HG02678 (cell line): ENCODE measurements at regions not wholly inside any gene's neighbourhood (a gene's known extent, or its start where the extent isn't known, plus 50 kb on each side); places are given as distances from the start of the nearest gene placed in this dataset.
A peak's percentile ranks its signal among the peaks of the same experiment; 100 is the strongest.

ENCODE experiments used
- ATAC-seq: cut with Tn5 transposase; IDR thresholded peaks from one replicate; pipeline ENCODE4 v1.9.1; 2021; ENCODE audit warnings: mild to moderate bottlenecking, moderate library complexity; ENCODE audit not compliant: unreplicated experiment

DNA sequence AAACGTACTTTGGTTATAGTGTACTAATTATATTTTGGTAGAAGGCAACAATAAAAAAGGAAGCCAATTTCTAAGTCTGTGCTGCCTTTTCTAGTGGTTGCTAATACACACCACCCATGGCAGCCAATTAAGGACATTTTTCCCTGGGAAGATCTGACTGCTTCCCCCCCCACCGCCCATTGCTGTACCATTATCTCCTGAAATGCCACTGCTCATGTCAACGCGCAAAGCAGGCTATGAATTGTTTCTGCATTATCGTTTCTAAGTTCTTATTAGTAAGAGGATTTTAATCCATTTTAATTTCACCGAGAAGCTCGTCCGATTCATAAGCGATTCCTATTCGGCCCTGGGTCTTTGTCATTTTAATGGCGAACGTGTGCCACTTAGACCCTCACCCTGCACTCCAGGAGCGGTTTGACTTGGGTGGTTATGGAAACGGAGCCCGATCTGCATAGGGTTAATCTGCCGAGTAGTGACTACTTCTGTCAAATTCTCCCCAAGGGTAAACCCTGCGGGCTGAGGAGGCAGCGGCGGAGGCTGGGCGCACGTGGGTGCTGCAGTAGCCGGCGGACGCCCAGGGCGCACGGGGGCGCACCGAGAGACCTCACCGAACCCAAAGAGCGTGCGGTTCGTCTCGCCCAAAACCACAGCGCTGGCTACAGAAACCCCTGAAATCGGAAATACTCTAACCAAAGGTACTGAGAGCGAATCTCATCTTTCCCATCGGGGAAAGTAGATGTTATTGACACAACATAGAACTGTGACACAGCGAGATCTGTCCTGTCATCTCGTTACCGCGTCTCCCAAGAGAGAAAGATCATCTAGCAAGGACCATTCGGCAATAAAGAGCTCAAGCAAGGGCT lies 55.8 kb upstream of the SHC3 start:
- ATAC-seq = peak; percentile 86

DNA sequence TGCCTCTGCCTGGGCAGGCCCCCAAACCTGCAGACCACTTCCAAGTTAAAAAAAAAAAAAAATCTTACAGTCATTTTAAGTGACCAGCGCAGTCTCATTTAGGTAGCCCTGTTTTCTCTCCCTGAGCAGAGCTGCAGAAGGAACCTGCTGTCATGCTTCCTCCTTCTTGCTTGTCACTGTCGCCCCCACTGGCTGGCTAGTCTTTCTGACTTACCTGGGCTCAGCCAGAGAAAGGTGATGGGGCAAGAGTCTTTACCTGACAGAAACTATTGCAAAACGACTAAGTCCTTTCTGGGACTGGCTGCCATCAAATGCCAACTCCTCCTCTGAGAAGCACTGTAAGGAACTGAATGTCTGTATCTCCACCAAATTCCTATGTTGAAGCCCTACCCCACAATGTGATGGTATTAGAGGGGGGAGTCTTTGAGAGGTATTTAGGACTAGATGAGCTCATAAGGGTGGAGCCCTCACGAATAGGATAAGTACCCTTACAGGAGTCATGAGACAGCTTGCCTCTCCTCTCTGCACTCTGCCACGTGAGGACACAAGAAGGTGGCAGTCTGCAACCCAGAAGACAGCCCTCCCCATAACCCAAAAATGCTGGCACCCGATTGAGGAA lies 58.4 kb upstream of the SHC3 start:
- no peak for ATAC-seq

DNA sequence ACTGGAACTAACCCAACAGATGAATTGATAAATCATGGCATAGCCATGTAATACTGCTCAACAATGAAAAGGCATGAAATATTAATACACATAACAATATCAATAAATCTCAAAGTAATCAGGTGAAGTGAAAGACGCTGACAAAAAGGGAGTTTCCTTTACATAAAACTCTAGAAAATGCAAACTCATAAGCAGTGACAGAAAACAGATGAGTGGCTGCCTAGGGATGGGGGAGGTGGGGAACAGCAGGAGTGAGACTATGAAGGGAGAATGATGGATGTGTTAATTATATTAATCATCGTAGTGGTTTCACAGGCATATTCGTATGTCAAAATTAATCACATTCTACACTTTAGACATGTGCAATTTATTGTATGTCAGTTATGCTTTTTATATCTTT lies 59.8 kb upstream of the SHC3 start:
- ATAC-seq = no peak

DNA sequence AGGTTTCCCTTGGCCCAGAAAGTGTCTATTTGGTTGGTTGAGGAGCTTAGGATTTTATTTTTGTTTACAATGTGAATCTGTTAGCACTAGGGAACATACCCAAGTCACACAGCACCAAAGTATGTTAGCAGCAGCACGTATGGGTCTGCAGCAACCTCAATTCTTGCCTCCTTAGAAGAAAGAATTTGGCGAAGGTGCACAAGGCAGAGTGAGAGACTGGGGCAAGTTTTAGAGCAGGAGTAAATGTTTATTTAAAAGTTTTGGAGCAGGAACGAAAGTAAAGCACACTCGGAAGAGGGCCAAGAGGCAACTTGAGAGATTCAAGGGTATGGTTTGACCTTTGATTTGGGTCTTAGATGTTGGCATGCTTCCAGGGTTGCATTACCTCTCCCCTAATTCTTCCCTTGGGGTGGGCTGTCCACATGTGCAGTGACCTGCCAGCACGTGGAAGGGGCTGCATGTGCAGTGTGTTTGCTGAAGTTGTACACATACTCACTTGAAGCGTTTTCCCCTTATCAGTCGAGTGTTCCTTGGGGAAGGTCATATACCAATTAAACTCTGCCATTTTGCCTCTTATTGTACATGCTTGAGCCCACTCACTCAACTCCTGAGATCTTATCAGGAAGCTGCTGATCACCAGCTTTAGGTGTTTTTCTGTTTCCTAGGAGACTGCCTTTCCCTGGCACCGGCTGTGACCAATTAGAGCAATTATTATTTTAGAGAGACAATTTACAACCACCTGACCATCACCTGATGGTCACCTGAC lies 64.9 kb upstream of the SHC3 start:
- ATAC-seq = no peak

DNA sequence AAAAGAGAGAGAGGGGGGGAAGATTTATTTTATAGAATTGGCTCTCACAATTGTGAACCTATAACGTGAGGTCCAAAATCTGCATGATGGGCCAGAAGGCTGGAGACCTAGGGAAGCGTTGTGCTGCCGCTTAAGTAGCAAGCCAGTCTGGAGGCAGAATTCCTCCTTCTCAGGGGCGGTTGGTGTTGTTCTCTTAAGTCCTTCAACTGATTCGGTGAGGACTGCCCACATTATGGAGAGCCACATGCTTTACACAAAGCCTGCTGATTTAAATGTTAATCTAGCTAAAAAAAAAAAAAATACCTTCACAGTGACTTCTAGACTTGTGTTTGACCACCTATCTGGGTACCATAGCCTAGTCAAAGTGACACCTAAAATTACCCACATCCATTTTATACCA lies 64.2 kb upstream of the CKS2 start:
- no peak for ATAC-seq

DNA sequence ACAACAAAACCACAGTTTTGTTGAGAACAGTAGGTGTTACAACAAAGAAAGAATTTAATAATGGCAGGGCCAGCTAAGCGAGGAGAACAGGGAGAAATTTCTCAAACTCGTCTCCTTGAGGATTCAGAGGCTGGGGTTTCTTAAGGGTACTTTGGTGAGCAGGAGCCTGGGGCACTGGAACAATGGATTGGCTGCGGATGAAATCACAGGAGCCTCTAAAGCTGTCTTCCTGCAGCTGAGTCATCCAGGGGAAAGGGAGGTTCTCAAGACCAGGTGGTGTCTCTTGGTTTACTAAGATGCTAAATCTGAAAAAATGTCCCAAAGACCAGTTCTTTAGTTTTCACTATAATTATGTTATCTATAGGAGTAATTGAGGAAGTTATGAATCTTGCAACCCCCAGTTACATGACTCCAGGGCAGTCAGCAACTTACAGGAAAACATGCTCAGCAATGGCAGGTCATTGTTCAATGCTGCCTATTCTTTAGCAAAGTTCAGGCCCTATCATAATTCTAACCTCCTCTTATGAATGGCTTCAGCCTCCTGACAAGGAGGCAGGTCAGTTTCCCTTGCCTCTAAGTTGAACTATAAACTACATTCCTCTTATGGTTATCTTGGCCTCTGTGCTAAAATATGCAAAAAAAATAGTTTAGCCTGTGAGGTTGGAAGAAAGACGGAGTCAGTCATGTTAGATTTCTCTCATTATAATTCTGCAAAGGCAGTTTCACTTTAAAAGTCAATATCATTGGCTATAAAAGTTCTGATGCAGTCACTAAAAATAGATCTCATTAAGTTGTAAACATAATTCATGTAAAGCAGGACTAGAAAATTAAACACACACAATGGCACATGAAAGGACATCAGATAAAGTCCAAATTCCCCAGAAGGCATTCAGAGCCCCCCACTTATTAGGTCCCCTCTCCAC lies 63.3 kb upstream of the CKS2 start:
- no peak for ATAC-seq

DNA sequence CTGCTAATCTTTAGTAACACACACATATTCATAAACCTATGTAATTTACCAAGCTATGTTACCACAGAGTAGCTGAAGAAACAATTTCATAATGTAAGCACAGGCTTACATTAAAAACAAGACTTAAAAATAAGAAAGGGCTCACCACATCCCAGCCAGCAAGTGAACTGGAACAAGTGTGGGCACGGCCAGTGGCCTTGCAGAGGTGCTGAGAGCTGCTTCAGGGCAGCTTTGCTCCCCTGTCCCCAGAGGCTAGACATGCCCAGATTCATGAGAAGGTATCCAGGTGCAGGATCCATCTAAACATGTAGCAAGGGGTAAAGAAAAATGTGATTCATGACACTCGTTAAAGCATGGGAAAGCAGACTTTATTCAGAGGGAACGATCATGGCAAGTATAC lies 62.0 kb upstream of the CKS2 start:
- ATAC-seq = no peak

DNA sequence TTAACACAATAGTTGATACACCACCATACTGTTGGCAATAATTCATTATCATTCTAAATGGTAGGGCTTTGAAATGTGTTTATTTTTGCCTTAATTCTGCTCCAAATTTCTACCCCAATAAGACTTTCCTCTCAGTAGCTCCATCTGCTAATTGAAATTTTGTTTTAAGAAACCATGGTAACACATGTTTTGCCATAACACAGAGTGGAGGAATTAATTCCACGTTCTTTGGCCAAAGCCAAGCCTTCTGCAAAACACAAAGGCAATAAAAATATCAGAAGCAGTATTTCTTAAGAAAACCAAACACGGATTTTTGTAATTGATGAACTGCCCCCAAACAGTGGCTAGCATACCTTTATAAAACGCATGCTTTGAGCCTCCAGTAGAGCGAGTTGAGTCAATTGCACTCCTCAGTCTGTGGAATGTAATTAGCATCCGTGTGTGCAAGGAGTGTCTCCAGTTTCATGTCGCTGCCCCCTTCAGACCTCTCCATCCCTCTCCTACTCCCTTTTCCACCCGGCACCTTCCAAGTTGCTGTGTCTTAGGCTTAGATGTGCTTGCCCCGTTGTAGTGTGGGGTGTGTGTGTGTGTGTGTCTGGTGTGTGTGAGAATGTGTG lies 58.2 kb upstream of the CKS2 start:
- no peak for ATAC-seq

DNA sequence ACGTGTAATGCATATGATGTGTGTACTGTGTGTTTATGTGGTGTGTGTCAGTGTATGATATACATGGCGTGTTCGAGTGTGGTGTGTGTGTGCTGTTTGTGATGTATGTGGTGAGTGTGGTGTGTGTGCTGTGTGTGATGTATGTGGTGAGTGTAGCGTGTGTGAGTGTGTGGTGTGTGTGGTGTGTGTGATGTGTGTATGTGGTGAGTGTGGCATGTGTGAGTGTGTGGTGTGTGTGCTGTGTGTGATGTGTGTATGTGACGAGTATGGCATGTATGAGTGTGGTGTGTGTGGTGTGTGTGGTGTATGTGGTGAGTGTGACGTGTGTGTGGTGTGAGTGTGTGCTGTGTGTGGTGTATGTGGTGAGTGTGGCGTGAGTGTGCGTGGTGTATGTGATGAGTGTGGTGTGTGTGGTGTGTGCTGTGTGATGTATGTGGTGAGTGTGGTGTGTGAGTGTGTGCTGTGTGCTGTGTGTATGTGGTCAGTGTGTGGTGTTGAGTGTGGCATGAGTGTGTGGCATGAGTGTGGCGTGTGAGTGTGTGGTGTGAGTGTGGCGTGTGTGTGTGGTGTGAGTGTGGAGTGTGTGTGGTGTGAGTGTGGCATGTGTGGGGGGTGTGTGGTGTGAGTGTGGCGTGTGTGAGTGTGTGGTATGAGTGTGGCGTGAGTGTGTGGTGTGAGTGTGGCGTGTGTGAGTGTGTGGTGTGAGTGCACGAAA lies 56.8 kb upstream of the CKS2 start:
- no peak for ATAC-seq

DNA sequence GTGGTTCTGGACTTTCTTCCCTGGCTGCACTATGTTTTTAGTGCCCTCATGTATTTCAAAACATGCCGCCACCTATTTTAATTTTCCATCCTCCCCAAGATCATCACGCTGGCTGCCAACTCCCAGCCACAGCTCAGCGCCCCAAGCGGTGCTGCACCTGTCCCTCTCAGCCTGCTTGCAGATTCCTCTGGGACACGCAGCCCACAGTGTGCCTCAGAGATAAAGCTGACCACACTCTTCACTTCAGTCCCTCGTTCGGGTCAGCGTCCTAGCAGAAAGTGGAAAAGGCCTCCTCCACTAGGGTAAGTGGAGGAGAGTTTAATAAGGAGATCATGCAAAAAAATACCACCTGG lies 56.2 kb upstream of the CKS2 start:
- no peak for ATAC-seq

DNA sequence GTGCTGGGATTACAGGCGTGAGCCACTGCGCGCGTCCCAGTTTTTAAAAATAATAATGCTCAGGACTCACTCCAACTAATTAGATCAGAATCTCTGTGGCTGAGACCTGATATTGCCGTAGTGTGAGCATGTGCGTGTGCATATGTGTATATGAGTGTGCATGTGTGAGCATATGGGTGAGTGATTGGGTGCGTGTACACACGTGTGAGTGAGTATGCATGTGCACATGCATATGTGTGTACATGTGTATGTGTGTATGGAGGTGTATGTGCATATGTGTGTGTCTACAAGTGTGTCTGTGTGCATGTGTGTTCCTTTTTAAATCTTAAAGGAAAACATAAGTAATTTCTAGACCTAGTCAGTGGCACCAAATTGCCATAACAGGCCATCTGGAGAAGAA lies 54.8 kb upstream of the CKS2 start:
- ATAC-seq = no peak

DNA sequence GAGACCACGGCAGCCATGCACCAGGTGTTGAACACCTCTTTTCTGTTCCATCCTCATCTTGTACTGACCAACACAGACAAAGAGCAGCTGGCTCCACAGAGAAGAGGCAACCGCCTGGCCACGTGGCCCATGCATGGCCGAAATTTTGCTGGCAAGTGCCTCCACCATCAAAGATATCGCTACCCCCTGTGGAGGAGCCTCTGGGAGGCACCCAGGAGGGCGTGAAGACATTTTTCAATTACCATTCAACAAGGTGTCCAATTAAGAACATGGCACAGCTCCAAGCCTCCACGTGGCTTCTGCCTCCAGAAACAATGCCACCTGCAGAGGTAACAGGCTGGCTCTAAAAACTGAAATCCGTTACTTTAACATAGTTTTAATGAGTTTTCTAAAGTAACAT lies 54.4 kb upstream of the CKS2 start:
- no peak for ATAC-seq

DNA sequence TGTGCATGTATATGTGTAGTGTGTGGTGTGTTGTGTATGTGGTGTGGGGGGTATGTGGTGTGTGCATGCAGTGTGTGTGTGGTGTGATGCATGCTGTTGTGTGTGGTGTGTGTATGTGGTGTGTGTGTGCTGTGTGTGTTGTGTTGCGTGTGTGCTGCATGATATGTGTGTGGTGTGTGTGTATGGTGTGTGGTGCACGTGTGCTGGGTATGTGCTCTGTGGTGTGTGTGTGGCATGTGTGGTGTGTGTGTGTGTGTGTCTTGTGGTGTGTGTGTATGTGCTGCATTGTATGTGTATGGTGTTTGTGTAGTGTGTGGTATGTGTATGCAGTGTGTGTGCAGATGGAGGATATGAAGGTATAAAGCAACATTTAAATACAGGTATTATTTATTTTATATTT lies 50.5 kb upstream of the CKS2 start:
- ATAC-seq = no peak
